ENCODE measurements at regions not wholly inside any gene's neighbourhood (a gene's known extent, or its start where the extent isn't known, plus 50 kb on each side); places are given as distances from the start of the nearest gene placed in this dataset.

DNA sequence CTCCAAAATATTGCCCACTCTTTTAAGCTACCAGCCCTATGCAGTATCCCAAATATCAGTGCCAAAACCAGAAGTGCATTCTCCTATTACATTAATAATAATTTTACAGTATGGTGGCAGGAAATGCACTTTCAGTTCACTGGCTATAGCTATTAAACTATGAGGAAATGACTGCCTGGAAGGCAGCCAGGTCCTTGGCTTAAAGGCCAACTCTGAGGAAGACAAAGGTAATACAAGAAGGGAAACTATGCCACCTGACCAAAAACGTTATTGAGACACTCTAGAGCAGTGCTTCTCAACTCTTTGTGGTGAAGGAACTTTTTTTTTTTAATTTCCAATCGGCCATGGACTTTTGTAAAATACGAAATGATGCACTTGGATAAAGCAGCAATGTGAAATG is 133.6 kb upstream of the VAMP7 start:
- H3K36me3 ChIP-seq (ENCODE audit: insufficient read depth, low read length): no peaks in the 10 kb centered on the region
- H3K9ac ChIP-seq (ENCODE audit: low read length): no peak overlapping the region
- no peaks in the 10 kb centered on the region for H3K9me3 ChIP-seq (ENCODE audit: low read length)
- H3K79me2 ChIP-seq (replicated peaks; ENCODE audit: insufficient read depth, low read length): no peaks in the 10 kb centered on the region
- H2AFZ ChIP-seq (ENCODE audit: low read depth, low read length): no peak overlapping the region
- no peak for TF ChIP-seq MXI1 (conservative IDR thresholded peaks at IDR 0.05; ENCODE audit: poor library complexity, severe bottlenecking)
- no peak for TF ChIP-seq SMC3 (conservative IDR thresholded peaks at IDR 0.05; ENCODE audit: poor library complexity)
- no peak for TF ChIP-seq POLR2AphosphoS5 (IDR thresholded peaks at IDR 0.05)
- TF ChIP-seq, protein P1, sequence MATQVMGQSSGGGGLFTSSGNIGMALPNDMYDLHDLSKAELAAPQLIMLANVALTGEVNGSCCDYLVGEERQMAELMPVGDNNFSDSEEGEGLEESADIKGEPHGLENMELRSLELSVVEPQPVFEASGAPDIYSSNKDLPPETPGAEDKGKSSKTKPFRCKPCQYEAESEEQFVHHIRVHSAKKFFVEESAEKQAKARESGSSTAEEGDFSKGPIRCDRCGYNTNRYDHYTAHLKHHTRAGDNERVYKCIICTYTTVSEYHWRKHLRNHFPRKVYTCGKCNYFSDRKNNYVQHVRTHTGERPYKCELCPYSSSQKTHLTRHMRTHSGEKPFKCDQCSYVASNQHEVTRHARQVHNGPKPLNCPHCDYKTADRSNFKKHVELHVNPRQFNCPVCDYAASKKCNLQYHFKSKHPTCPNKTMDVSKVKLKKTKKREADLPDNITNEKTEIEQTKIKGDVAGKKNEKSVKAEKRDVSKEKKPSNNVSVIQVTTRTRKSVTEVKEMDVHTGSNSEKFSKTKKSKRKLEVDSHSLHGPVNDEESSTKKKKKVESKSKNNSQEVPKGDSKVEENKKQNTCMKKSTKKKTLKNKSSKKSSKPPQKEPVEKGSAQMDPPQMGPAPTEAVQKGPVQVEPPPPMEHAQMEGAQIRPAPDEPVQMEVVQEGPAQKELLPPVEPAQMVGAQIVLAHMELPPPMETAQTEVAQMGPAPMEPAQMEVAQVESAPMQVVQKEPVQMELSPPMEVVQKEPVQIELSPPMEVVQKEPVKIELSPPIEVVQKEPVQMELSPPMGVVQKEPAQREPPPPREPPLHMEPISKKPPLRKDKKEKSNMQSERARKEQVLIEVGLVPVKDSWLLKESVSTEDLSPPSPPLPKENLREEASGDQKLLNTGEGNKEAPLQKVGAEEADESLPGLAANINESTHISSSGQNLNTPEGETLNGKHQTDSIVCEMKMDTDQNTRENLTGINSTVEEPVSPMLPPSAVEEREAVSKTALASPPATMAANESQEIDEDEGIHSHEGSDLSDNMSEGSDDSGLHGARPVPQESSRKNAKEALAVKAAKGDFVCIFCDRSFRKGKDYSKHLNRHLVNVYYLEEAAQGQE (IDR thresholded peaks at IDR 0.05; ENCODE audit: borderline replicate concordance): no peak
- TF ChIP-seq TAF1 (IDR thresholded peaks at IDR 0.05; ENCODE audit: low read depth): no peak
- no peak for TF ChIP-seq RAD21 (conservative IDR thresholded peaks at IDR 0.05)
- TF ChIP-seq, protein P2, sequence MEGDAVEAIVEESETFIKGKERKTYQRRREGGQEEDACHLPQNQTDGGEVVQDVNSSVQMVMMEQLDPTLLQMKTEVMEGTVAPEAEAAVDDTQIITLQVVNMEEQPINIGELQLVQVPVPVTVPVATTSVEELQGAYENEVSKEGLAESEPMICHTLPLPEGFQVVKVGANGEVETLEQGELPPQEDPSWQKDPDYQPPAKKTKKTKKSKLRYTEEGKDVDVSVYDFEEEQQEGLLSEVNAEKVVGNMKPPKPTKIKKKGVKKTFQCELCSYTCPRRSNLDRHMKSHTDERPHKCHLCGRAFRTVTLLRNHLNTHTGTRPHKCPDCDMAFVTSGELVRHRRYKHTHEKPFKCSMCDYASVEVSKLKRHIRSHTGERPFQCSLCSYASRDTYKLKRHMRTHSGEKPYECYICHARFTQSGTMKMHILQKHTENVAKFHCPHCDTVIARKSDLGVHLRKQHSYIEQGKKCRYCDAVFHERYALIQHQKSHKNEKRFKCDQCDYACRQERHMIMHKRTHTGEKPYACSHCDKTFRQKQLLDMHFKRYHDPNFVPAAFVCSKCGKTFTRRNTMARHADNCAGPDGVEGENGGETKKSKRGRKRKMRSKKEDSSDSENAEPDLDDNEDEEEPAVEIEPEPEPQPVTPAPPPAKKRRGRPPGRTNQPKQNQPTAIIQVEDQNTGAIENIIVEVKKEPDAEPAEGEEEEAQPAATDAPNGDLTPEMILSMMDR (IDR thresholded peaks at IDR 0.05; ENCODE audit: poor library complexity, severe bottlenecking): no peak
- no peak for TF ChIP-seq EZH2 (IDR thresholded peaks at IDR 0.05; ENCODE audit: borderline replicate concordance, insufficient read depth, low read length, poor library complexity, severe bottlenecking)
- TF ChIP-seq EP300 (conservative IDR thresholded peaks at IDR 0.05; ENCODE audit: poor library complexity, severe bottlenecking): no peak
- H3K27me3 ChIP-seq (ENCODE audit: insufficient read depth, low read depth, low read length): no peaks in the 10 kb centered on the region
- H3K27ac ChIP-seq (ENCODE audit: low read length): no peak overlapping the region
- no peak overlapping the region for H3K4me2 ChIP-seq (ENCODE audit: low read length)
- H3K4me3 ChIP-seq (ENCODE audit: low read length): no peak overlapping the region
- H3F3A ChIP-seq (ENCODE audit: insufficient read depth, low read length, poor library complexity, severe bottlenecking): no peaks in the 10 kb centered on the region
- no peaks in the 10 kb centered on the region for H3K9me2 ChIP-seq (ENCODE audit: insufficient read depth, low read length)
- no peaks in the 10 kb centered on the region for H4K20me1 ChIP-seq (ENCODE audit: insufficient read depth)

DNA sequence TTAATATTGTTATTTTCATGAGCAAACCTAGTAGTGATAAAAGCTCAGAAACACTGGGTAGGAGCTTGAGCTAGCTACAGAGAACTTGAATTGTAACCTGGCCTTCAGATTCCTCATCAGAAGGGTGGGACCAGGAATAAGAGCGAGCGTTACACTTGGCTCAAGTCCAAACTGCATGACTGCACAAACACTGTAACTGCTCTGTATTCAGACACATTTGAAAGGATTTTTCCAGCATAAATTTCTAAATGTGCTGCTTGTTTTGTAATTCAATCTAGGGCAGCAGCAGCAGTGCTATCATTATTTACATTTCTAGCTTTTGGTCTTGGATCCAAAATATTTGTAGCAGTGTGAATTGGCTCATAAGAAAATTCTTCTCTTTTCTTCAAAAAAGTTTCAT is 133.0 kb upstream of the TMLHE start:
- no peak overlapping the region for H3K4me2 ChIP-seq (ENCODE audit: low read length)
- no peaks in the 10 kb centered on the region for H4K20me1 ChIP-seq (ENCODE audit: insufficient read depth)
- no peak overlapping the region for H2AFZ ChIP-seq (ENCODE audit: low read depth, low read length)
- no peaks in the 10 kb centered on the region for H3K79me2 ChIP-seq (replicated peaks; ENCODE audit: insufficient read depth, low read length)
- no peak for TF ChIP-seq MXI1 (conservative IDR thresholded peaks at IDR 0.05; ENCODE audit: poor library complexity, severe bottlenecking)
- no peak for TF ChIP-seq POLR2AphosphoS5 (IDR thresholded peaks at IDR 0.05)
- TF ChIP-seq EZH2 (IDR thresholded peaks at IDR 0.05; ENCODE audit: borderline replicate concordance, insufficient read depth, low read length, poor library complexity, severe bottlenecking): no peak
- no peak for TF ChIP-seq EP300 (conservative IDR thresholded peaks at IDR 0.05; ENCODE audit: poor library complexity, severe bottlenecking)
- H3F3A ChIP-seq (ENCODE audit: insufficient read depth, low read length, poor library complexity, severe bottlenecking): no peaks in the 10 kb centered on the region
- H3K27ac ChIP-seq (ENCODE audit: low read length): no peak overlapping the region
- H3K36me3 ChIP-seq (ENCODE audit: insufficient read depth, low read length): no peaks in the 10 kb centered on the region
- H3K4me3 ChIP-seq (ENCODE audit: low read length): no peak overlapping the region
- no peaks in the 10 kb centered on the region for H3K27me3 ChIP-seq (ENCODE audit: insufficient read depth, low read depth, low read length)
- H3K9ac ChIP-seq (ENCODE audit: low read length): no peak overlapping the region
- H3K9me3 ChIP-seq (ENCODE audit: low read length): no peaks in the 10 kb centered on the region
- no peaks in the 10 kb centered on the region for H3K9me2 ChIP-seq (ENCODE audit: insufficient read depth, low read length)
